GM12864 (cell line): ENCODE measurements at regions not wholly inside any gene's neighbourhood (a gene's known extent, or its start where the extent isn't known, plus 50 kb on each side); places are given as distances from the start of the nearest gene placed in this dataset.

Source experiments
- DNase-seq: peaks from one replicate; pipeline ENCODE4 v3.0.0-alpha.2; 2011; ENCODE audit warnings: low read depth
- H3K4me3 ChIP-seq: 2 replicates; pipeline ENCODE4 v1.5.1; 2011; ENCODE audit warnings: mild to moderate bottlenecking, low read depth, low read length, control low read depth
- TF ChIP-seq, protein P1 (sequence below): IDR thresholded peaks from 2 replicates; pipeline ENCODE4 v1.5.1; 2011; ENCODE audit warnings: low read depth, mild to moderate bottlenecking, moderate library complexity, low read length, control low read depth, inconsistent platforms; ENCODE audit errors: missing control alignments

DNA sequence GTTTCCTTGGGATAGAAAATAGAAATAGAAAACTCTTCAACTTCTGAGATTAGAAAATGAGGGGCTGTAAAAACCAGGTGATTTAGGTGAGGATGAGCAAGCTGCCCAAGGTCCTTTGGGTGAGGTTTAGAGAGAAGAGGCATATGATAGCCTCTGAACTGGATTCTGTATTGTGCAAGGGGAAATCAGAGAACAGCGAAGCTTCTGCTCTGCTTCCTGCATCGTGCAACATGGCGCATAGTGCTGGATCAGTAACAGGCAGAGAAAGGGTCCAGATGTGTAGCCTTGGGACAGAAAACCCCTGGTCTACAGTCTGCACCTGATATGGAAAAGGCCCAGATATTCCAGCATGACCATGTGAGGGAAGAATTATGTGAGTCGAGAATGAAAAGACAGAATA, 121.7 kb downstream of the MBL2 start:
- no peak overlapping the region for H3K4me3 ChIP-seq
- DNase-seq, result no peak
- TF ChIP-seq, protein P1, sequence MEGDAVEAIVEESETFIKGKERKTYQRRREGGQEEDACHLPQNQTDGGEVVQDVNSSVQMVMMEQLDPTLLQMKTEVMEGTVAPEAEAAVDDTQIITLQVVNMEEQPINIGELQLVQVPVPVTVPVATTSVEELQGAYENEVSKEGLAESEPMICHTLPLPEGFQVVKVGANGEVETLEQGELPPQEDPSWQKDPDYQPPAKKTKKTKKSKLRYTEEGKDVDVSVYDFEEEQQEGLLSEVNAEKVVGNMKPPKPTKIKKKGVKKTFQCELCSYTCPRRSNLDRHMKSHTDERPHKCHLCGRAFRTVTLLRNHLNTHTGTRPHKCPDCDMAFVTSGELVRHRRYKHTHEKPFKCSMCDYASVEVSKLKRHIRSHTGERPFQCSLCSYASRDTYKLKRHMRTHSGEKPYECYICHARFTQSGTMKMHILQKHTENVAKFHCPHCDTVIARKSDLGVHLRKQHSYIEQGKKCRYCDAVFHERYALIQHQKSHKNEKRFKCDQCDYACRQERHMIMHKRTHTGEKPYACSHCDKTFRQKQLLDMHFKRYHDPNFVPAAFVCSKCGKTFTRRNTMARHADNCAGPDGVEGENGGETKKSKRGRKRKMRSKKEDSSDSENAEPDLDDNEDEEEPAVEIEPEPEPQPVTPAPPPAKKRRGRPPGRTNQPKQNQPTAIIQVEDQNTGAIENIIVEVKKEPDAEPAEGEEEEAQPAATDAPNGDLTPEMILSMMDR, result no peak

- TF ChIP-seq, protein P1, result no peak
- H3K4me3 ChIP-seq, result no peak overlapping the region
- DNase-seq, result no peak
These were observed 121.3 kb downstream of the MBL2 start for GRCh38 chr10:52651293-52651692.

GRCh38 chr10:52652431-52653262, 119.9 kb downstream of the MBL2 start:
- TF ChIP-seq, protein P1, result no peak
- no peak for DNase-seq
- no peak overlapping the region for H3K4me3 ChIP-seq

- TF ChIP-seq, protein P1, result no peak
- H3K4me3 ChIP-seq, result no peak overlapping the region
- no peak for DNase-seq
These were observed 119.2 kb downstream of the MBL2 start for GRCh38 chr10:52653263-52653909.

DNA sequence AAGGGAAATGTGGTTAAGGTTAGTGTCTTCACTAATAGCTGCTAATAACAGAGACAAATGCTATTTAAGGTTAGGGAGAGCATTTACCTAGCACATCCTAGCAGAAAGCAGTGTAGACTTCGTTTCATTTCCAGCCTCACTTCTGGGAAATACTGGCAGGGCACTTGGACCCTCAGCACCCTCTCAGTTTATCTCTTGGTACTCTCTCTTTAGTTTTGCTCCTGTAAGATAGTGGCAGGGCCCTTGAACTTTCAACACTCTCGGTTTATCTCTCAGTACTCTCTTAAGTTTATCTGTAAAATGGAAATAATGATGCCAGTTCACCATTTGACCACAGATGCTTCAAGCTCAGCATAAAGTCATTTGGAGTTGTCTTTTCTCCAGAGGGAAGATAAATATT, 118.4 kb downstream of the MBL2 start:
- TF ChIP-seq, protein P1, result no peak
- no peak overlapping the region for H3K4me3 ChIP-seq
- DNase-seq, result no peak

GRCh38 chr10:52658112-52658511, 114.5 kb downstream of the MBL2 start:
- no peak overlapping the region for H3K4me3 ChIP-seq
- TF ChIP-seq, protein P1, result no peak
- no peak for DNase-seq
